ENCODE measurements at regions not wholly inside any gene's neighbourhood (a gene's known extent, or its start where the extent isn't known, plus 50 kb on each side); places are given as distances from the start of the nearest gene placed in this dataset.

- TF ChIP-seq CTCF (IDR thresholded peaks at IDR 0.05) (no peak), EP300 (IDR thresholded peaks at IDR 0.05) (no peak), POLR2A (IDR thresholded peaks at IDR 0.05) (no peak)
- Histone ChIP-seq H3K27me3 (no peaks in the 10 kb centered on the region), H3K4me3 (no peak overlapping the region), H3K4me1 (ENCODE audit: insufficient read depth) (no peaks in the 10 kb centered on the region), H3K9me3 (no peaks in the 10 kb centered on the region), H3K27ac (no peak overlapping the region), H3K36me3 (no peaks in the 10 kb centered on the region)
- no peak for DNase-seq
- intact Hi-C loops (cut with DNase I), result no loop called here
These were observed 55.3 kb upstream of the POM121L12 start for GRCh38 chr7:52980129-52980528.

GRCh38 chr7:52973126-52973525, 62.3 kb upstream of the POM121L12 start:
- TF ChIP-seq POLR2A (IDR thresholded peaks at IDR 0.05), result no peak
- no peak for TF ChIP-seq CTCF (IDR thresholded peaks at IDR 0.05)
- TF ChIP-seq EP300 (IDR thresholded peaks at IDR 0.05), result no peak
- no peak for DNase-seq
- Histone ChIP-seq H3K36me3 (no peaks in the 10 kb centered on the region), H3K9me3 (no peaks in the 10 kb centered on the region), H3K4me3 (no peak overlapping the region), H3K27me3 (no peaks in the 10 kb centered on the region), H3K27ac (no peak overlapping the region), H3K4me1 (ENCODE audit: insufficient read depth) (no peaks in the 10 kb centered on the region)
- intact Hi-C loops (cut with DNase I), result no loop called here

GRCh38 chr7:52962402-52963076, 72.9 kb upstream of the POM121L12 start:
- WGBS, 3 donors, result 55 to 70% (median 62%) methylated on average over 7 of the region's 7 CpGs
- no peak overlapping the region for H3K27ac ChIP-seq
- DNase-seq, result no peak

GRCh38 chr7:52961084-52961483, 74.3 kb upstream of the POM121L12 start:
- DNase-seq, result no peak
- TF ChIP-seq POLR2A (IDR thresholded peaks at IDR 0.05), result no peak
- no peak for TF ChIP-seq CTCF (IDR thresholded peaks at IDR 0.05)
- TF ChIP-seq EP300 (IDR thresholded peaks at IDR 0.05), result no peak
- 87 to 89% (median 89%) methylated on average over 1 of the region's 1 CpG for WGBS, 3 donors
- no peaks in the 10 kb centered on the region for H3K27me3 ChIP-seq
- intact Hi-C loops (cut with DNase I), result no loop called here
- H3K4me3 ChIP-seq, result no peak overlapping the region
- no peaks in the 10 kb centered on the region for H3K9me3 ChIP-seq
- no peaks in the 10 kb centered on the region for H3K36me3 ChIP-seq
- no peak overlapping the region for H3K27ac ChIP-seq
- peaks cover 5% of the 10 kb centered on the region for H3K4me1 ChIP-seq (ENCODE audit: insufficient read depth)

More at GRCh38 chr7:52962402-52963076, 72.9 kb upstream of the POM121L12 start:
- no peak for TF ChIP-seq EP300 (IDR thresholded peaks at IDR 0.05)
- TF ChIP-seq POLR2A (IDR thresholded peaks at IDR 0.05), result no peak
- no peak for TF ChIP-seq CTCF (IDR thresholded peaks at IDR 0.05)
- Histone ChIP-seq H3K4me3 (no peak overlapping the region), H3K36me3 (no peaks in the 10 kb centered on the region), H3K27me3 (no peaks in the 10 kb centered on the region), H3K4me1 (ENCODE audit: insufficient read depth) (peaks cover 2% of the 10 kb centered on the region), H3K9me3 (no peaks in the 10 kb centered on the region)
- intact Hi-C loops (cut with DNase I), result no loop called here
